GM10266 (cell line): ENCODE measurements at regions not wholly inside any gene's neighbourhood (a gene's known extent, or its start where the extent isn't known, plus 50 kb on each side); places are given as distances from the start of the nearest gene placed in this dataset.

Source experiments
- DNase-seq: peaks from one replicate; pipeline ENCODE4 v3.0.0; 2012; ENCODE audit errors: extremely low spot score
- CTCF ChIP-seq: IDR thresholded peaks from 2 replicates; pipeline ENCODE4 v1.5.1; 2012; ENCODE audit warnings: mild to moderate bottlenecking, low read depth; ENCODE audit not compliant: control insufficient read depth, insufficient read depth; ENCODE audit errors: missing control alignments

- TF ChIP-seq CTCF: no peak
- DNase-seq: no peak
These were observed 134.2 kb upstream of the PAQR3 start for GRCh38 chr4:79073471-79073870.

DNA sequence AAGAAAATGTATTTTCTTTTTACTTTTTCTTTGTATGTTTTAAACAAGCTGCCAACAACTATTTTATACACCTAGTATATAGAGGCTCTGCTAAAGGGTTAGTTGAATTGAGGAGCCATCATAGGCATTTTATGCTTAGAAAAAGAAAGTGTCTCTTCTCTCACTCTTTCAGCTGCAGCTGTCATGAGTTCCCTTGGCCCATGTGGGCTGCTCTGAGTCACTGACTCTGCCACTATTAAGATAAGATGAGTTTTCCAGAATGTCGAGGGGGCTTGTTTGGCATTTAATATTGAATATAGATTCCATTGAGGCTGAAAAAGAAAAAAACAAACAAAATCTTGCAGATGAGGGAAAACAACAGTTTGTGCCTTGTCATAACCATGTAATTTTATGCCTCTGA, 126.0 kb upstream of the PAQR3 start:
- no peak for TF ChIP-seq CTCF

DNA sequence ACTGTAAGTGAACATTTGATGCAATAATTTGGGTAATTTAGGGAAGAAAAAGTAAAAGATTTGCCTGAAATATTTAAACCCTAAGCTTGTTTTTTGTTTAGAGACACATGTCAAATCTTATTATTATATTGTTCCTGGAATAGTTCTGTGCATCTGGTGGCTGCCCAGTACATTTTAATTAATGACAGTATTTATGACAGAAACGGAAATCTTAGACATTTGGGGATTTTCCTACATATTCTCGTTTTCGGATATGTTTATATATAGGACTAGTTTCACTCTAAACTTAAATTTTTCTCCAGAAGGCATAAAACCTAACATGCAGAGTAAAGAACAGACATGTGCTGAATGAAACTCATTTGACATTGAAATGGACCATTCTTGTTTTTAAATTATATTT, 125.6 kb upstream of the PAQR3 start:
- no peak for TF ChIP-seq CTCF

More for the DNA sequence above, 126.0 kb upstream of the PAQR3 start:
- DNase-seq: no peak

DNA sequence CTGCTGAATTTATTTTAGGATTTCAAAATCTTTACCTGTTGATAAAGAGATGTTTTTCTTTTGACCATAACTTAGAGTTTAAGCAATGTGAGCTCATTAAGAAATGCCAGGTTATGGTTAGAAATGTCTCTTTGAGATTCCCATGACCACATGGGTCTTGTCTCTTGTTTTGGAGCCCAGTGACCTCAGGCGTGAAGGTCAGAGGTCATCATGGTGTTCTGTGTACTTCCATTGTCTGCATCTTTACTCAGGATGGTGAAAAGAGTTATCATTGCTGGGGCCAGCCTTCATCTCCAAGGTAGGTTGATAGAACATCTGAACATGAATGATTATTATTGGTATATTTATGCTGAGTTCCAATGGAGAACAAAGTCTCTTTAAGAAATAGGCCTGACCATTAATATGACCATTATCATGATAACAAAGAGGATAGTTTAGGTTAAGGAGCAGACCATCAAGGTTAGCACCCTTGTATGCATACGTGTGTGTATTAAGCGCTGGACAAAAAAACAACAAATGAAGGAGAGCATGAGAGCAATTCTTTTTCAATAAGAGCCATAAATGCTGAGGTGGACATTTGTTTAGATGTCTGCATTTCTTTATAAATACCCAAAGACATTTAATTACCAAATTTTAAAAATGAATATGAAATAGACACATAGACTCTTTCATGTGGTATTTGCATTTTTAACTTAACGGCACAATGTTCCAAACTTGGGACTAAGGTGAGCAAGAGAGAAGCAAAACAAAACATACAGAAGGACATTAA, 120.6 kb upstream of the PAQR3 start:
- no peak for TF ChIP-seq CTCF
- no peak for DNase-seq

More for the DNA sequence above, 125.6 kb upstream of the PAQR3 start:
- DNase-seq: no peak

DNA sequence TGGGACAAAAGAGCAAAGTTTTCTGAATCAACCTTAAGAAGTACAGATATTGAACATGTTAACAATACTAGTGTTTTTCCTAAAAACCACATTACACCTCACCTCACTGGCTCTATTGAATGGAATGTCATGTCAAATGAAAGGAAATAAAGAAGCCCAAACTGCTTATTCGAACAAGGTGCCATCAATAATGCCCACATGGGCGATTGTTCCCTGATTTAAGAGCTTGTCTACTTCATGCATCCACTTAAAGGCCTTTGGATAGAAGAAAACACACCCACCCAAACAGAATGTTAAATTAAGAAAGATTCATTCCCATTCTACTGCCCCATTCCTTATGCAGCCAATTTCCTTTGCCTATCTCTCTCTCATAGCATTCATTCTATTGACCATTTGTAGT, 118.5 kb upstream of the PAQR3 start:
- no peak for DNase-seq
- no peak for TF ChIP-seq CTCF

DNA sequence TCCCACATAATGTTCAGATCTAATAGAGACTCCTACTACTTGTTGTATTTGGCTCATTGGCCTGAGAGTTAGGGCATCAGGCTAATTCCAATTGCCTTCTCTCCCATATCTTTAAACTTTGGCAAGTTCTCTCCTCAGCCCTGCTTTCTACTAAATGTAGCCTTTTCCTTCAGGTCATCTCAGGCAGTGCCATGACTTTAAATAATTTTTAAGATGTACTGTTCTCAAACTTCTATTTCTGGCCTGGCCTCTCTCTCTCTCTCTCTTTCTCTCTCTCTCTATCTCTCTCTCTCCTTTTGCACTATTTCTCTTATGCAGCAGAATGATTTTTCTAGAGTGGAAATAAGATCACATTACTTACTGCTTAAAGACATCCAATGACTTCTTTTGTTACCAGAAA, 114.5 kb upstream of the PAQR3 start:
- TF ChIP-seq CTCF: no peak
- no peak for DNase-seq

GRCh38 chr4:79050541-79050880, 111.3 kb upstream of the PAQR3 start:
- DNase-seq: no peak
- TF ChIP-seq CTCF: no peak
